ENCODE measurements at regions not wholly inside any gene's neighbourhood (a gene's known extent, or its start where the extent isn't known, plus 50 kb on each side); places are given as distances from the start of the nearest gene placed in this dataset.

- no peak for DNase-seq
- H3K4me3 Mint-ChIP-seq (ENCODE audit: unreplicated experiment) = no peak overlapping the region
- no peaks in the 10 kb centered on the region for H3K27me3 Mint-ChIP-seq (ENCODE audit: unreplicated experiment)
These were observed 199.7 kb downstream of the TBXT start for GRCh38 chr6:165967810-165968407.

GRCh38 chr6:165963750-165964149 lies 203.9 kb downstream of the TBXT start:
- no peaks in the 10 kb centered on the region for H3K9me3 Mint-ChIP-seq (ENCODE audit: unreplicated experiment)
- no peak overlapping the region for H3K4me3 Mint-ChIP-seq (ENCODE audit: unreplicated experiment)
- peaks cover 4% of the 10 kb centered on the region for H3K4me1 Mint-ChIP-seq (ENCODE audit: low read depth, unreplicated experiment)
- no peak overlapping the region for H3K27ac Mint-ChIP-seq (ENCODE audit: unreplicated experiment)
- H3K36me3 Mint-ChIP-seq (ENCODE audit: unreplicated experiment) = no peaks in the 10 kb centered on the region
- DNase-seq = no peak
- no peak for TF ChIP-seq CTCF (IDR thresholded peaks at IDR 0.05; ENCODE audit: partially characterized antibody, unreplicated experiment)
- H3K27me3 Mint-ChIP-seq (ENCODE audit: unreplicated experiment) = no peaks in the 10 kb centered on the region

More at GRCh38 chr6:165967810-165968407, 199.7 kb downstream of the TBXT start:
- H3K27ac Mint-ChIP-seq (ENCODE audit: unreplicated experiment) = no peak overlapping the region
- no peaks in the 10 kb centered on the region for H3K36me3 Mint-ChIP-seq (ENCODE audit: unreplicated experiment)
- no peak for TF ChIP-seq CTCF (IDR thresholded peaks at IDR 0.05; ENCODE audit: partially characterized antibody, unreplicated experiment)
- no peaks in the 10 kb centered on the region for H3K9me3 Mint-ChIP-seq (ENCODE audit: unreplicated experiment)
- H3K4me1 Mint-ChIP-seq (ENCODE audit: low read depth, unreplicated experiment) = no peaks in the 10 kb centered on the region

GRCh38 chr6:165962366-165962765 lies 205.3 kb downstream of the TBXT start:
- no peaks in the 10 kb centered on the region for H3K9me3 Mint-ChIP-seq (ENCODE audit: unreplicated experiment)
- no peak overlapping the region for H3K27ac Mint-ChIP-seq (ENCODE audit: unreplicated experiment)
- TF ChIP-seq CTCF (IDR thresholded peaks at IDR 0.05; ENCODE audit: partially characterized antibody, unreplicated experiment) = no peak
- no peak overlapping the region for H3K4me3 Mint-ChIP-seq (ENCODE audit: unreplicated experiment)
- no peak for DNase-seq
- no peaks in the 10 kb centered on the region for H3K27me3 Mint-ChIP-seq (ENCODE audit: unreplicated experiment)
- H3K36me3 Mint-ChIP-seq (ENCODE audit: unreplicated experiment) = no peaks in the 10 kb centered on the region
- H3K4me1 Mint-ChIP-seq (ENCODE audit: low read depth, unreplicated experiment) = peaks cover 4% of the 10 kb centered on the region

- peaks cover 4% of the 10 kb centered on the region for H3K4me1 Mint-ChIP-seq (ENCODE audit: low read depth, unreplicated experiment)
- no peak for DNase-seq
- no peak for TF ChIP-seq CTCF (IDR thresholded peaks at IDR 0.05; ENCODE audit: partially characterized antibody, unreplicated experiment)
- no peaks in the 10 kb centered on the region for H3K27me3 Mint-ChIP-seq (ENCODE audit: unreplicated experiment)
- H3K9me3 Mint-ChIP-seq (ENCODE audit: unreplicated experiment) = peaks cover 2% of the 10 kb centered on the region
- no peaks in the 10 kb centered on the region for H3K36me3 Mint-ChIP-seq (ENCODE audit: unreplicated experiment)
- no peak overlapping the region for H3K27ac Mint-ChIP-seq (ENCODE audit: unreplicated experiment)
- H3K4me3 Mint-ChIP-seq (ENCODE audit: unreplicated experiment) = no peak overlapping the region
These were observed 206.4 kb downstream of the TBXT start for GRCh38 chr6:165961233-165961632.

GRCh38 chr6:165960695-165961094 lies 207.0 kb downstream of the TBXT start:
- Mint-ChIP-seq H3K4me3 (ENCODE audit: unreplicated experiment) (no peak overlapping the region), H3K27ac (ENCODE audit: unreplicated experiment) (no peak overlapping the region), H3K36me3 (ENCODE audit: unreplicated experiment) (no peaks in the 10 kb centered on the region), H3K27me3 (ENCODE audit: unreplicated experiment) (no peaks in the 10 kb centered on the region), H3K9me3 (ENCODE audit: unreplicated experiment) (peaks cover 2% of the 10 kb centered on the region), H3K4me1 (ENCODE audit: low read depth, unreplicated experiment) (peaks cover 4% of the 10 kb centered on the region)
- DNase-seq = no peak
- no peak for TF ChIP-seq CTCF (IDR thresholded peaks at IDR 0.05; ENCODE audit: partially characterized antibody, unreplicated experiment)
